Activated CD4-positive, alpha-beta memory T cell treated with anti-CD3 and anti-CD28 coated beads, Interleukin-2, amount 10 ng/mL, durations not matched to agents 7 days and 5 days (primary cell): ENCODE measurements at regions not wholly inside any gene's neighbourhood (a gene's known extent, or its start where the extent isn't known, plus 50 kb on each side); places are given as distances from the start of the nearest gene placed in this dataset.

Experiments
- CTCF ChIA-PET: fragments of 350-600 bp; sonication (Branson Sonifier 250); formaldehyde crosslinking; loops from one replicate; lab custom pipeline; 2021; ENCODE audit warnings: antibody characterized with exemption, inconsistent platforms; lab: Charles Lee
- POLR2A ChIA-PET: fragments of 350-600 bp; sonication (Branson Sonifier 250); formaldehyde crosslinking; loops from one replicate; lab custom pipeline; 2021; ENCODE audit warnings: antibody characterized with exemption; lab: Charles Lee
- DNase-seq: peaks from one replicate; pipeline ENCODE4 v3.0.0-alpha.2; 2020
- H3K27ac Mint-ChIP-seq: one replicate; pipeline ENCODE4 v1.8.0; 2021; ENCODE audit warnings: mild to moderate bottlenecking, mixed read lengths
- H3K27me3 Mint-ChIP-seq: one replicate; pipeline ENCODE4 v1.8.0; 2021; ENCODE audit warnings: mixed read lengths
- H3K36me3 Mint-ChIP-seq: one replicate; pipeline ENCODE4 v1.8.0; 2021; ENCODE audit warnings: low read depth, mixed read lengths
- H3K4me1 Mint-ChIP-seq: one replicate; pipeline ENCODE4 v1.8.0; 2021; ENCODE audit warnings: mixed read lengths
- H3K4me3 Mint-ChIP-seq: one replicate; pipeline ENCODE4 v1.8.0; 2021; ENCODE audit warnings: mild to moderate bottlenecking, mixed read lengths
- H3K9me3 Mint-ChIP-seq: one replicate; pipeline ENCODE4 v1.8.0; 2021; ENCODE audit warnings: mixed read lengths

DNA sequence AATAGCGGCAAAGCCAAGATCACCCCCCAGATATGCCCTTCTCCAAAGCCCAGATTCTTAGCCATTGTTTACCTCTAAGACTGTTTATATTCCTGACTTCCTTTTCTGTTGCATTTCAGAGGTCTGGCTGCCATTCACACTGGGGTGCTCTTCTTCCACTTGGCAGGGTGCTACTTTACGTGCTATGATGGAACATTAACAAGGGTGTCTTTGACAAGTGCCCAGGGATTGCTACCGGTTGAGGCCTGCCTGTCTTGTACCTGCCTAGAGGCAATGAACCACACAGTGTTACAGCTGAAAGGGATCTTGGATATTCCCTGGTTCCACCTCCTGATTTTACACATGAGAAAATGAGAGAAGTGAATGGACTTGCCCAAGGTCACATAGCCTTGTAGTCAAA lies 352.1 kb upstream of the KIF2A start:
- Mint-ChIP-seq H3K27me3 (no peaks in the 10 kb centered on the region), H3K9me3 (no peaks in the 10 kb centered on the region), H3K4me3 (no peak overlapping the region), H3K4me1 (no peaks in the 10 kb centered on the region), H3K27ac (no peak overlapping the region), H3K36me3 (no peaks in the 10 kb centered on the region)
- no peak for DNase-seq
- ChIA-PET POLR2A (no interaction called here), CTCF (no interaction called here)

DNA sequence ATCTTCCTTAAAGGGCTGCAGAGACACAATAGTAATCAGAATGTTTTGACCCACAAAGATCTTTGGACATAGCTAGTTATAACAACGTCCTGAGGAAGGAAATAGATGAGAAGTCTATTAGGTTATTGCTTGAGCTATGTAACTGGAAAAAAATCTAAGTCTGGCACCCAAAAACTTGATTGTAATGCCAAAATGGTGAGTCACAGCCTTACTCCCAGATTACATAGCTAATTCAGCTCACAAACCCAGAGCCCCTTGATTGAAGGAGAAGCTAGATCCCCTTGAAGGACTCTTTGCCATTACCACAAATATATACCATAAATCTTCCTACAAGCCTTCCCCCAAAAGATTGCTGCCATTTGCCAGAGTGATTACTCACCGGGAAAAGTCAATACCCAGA lies 341.8 kb upstream of the KIF2A start:
- Mint-ChIP-seq H3K27me3 (peaks cover 2% of the 10 kb centered on the region), H3K9me3 (no peaks in the 10 kb centered on the region)
- POLR2A ChIA-PET: no interaction called here

DNA sequence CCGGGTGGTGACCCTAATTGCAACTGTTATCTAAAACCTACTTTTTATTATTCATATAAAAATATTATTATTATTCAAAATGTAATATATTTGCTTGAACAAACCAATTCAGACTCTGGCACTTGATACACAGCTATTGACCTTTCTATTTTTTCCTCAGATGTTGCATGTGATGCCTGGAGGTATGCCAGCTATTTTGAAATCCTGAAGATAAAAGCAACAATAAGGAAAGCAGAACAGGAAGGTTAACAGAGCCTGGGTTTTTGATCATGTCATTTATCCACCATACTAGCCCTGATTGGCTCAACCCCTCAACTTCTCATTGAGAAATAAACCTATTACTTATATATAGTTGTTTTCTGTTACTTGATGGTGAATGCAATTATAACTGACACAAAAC lies 340.9 kb upstream of the KIF2A start:
- H3K4me3 Mint-ChIP-seq: no peak overlapping the region
- no peak overlapping the region for H3K27ac Mint-ChIP-seq
- no peak for DNase-seq
- H3K4me1 Mint-ChIP-seq: no peaks in the 10 kb centered on the region
- no peaks in the 10 kb centered on the region for H3K9me3 Mint-ChIP-seq
- POLR2A ChIA-PET: no interaction called here
- no peaks in the 10 kb centered on the region for H3K36me3 Mint-ChIP-seq
- CTCF ChIA-PET: no interaction called here
- peaks cover 2% of the 10 kb centered on the region for H3K27me3 Mint-ChIP-seq

More for the DNA sequence above, 341.8 kb upstream of the KIF2A start:
- CTCF ChIA-PET: no interaction called here
- Mint-ChIP-seq H3K4me3 (no peak overlapping the region), H3K36me3 (no peaks in the 10 kb centered on the region), H3K27ac (no peak overlapping the region), H3K4me1 (no peaks in the 10 kb centered on the region)
- no peak for DNase-seq

GRCh38 chr5:61965490-61965889 lies 340.5 kb upstream of the KIF2A start:
- no peaks in the 10 kb centered on the region for H3K4me1 Mint-ChIP-seq
- H3K27me3 Mint-ChIP-seq: peaks cover 2% of the 10 kb centered on the region
- DNase-seq: no peak
- POLR2A ChIA-PET: no interaction called here
- H3K4me3 Mint-ChIP-seq: no peak overlapping the region
- CTCF ChIA-PET: no interaction called here
- no peak overlapping the region for H3K27ac Mint-ChIP-seq
- no peaks in the 10 kb centered on the region for H3K9me3 Mint-ChIP-seq
- H3K36me3 Mint-ChIP-seq: no peaks in the 10 kb centered on the region

GRCh38 chr5:61966296-61966955 lies 339.6 kb upstream of the KIF2A start:
- DNase-seq: no peak
- no peaks in the 10 kb centered on the region for H3K36me3 Mint-ChIP-seq
- no peaks in the 10 kb centered on the region for H3K9me3 Mint-ChIP-seq
- H3K4me3 Mint-ChIP-seq: no peak overlapping the region
- no peaks in the 10 kb centered on the region for H3K4me1 Mint-ChIP-seq
- POLR2A ChIA-PET: no interaction called here
- H3K27me3 Mint-ChIP-seq: peaks cover 2% of the 10 kb centered on the region
- H3K27ac Mint-ChIP-seq: no peak overlapping the region
- CTCF ChIA-PET: no interaction called here

DNA sequence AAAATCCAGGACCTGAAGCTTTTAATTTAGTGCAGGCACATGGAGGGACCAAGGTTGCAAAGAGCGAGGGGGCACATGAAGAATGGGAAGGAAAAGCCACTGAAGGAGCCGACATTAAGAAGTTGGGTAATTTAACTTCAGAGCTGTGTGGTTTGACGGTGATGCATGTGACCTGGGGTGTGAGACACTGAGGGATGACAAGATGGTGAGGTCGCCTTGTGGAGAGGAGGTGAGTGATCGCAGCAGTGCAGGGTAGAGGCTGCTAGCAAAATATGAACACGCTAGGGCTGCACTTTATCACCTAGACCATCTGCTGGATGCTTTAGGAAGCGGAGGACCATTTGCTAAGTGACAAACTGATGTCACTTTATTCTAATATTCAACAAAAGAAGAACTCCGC lies 339.0 kb upstream of the KIF2A start:
- no peak overlapping the region for H3K4me3 Mint-ChIP-seq
- DNase-seq: no peak
- H3K9me3 Mint-ChIP-seq: no peaks in the 10 kb centered on the region
- ChIA-PET CTCF (no interaction called here), POLR2A (no interaction called here)
- no peaks in the 10 kb centered on the region for H3K4me1 Mint-ChIP-seq
- no peaks in the 10 kb centered on the region for H3K36me3 Mint-ChIP-seq
- peaks cover 2% of the 10 kb centered on the region for H3K27me3 Mint-ChIP-seq
- H3K27ac Mint-ChIP-seq: no peak overlapping the region

GRCh38 chr5:61967681-61968080 lies 338.3 kb upstream of the KIF2A start:
- Mint-ChIP-seq H3K9me3 (no peaks in the 10 kb centered on the region), H3K4me1 (no peaks in the 10 kb centered on the region), H3K4me3 (no peak overlapping the region), H3K27me3 (peaks cover 2% of the 10 kb centered on the region), H3K36me3 (no peaks in the 10 kb centered on the region), H3K27ac (no peak overlapping the region)
- ChIA-PET CTCF (interaction anchor here (0.6 kb wide), 1 partner anchor 892 kb away, joined by 3 read pairs; no protein-coding TSS in a partner anchor), POLR2A (no interaction called here)
- no peak for DNase-seq

DNA sequence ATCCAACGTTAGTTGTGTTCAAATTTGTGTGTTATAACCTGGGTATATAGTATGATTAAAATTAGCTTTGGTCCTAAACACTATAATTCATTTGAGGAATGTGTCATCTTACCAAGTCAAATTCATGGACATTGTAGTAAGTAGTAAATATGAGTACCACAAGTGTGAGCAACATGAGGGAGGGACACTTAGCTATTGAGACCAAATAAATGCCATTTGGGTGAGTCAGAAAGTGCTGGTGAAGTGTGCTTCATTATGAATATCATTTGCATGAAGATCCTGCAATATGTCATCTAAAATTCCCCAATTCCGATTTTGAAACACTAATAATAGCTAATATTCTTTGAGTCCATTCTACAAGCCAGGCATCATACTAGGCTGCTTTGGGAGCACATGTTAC lies 336.7 kb upstream of the KIF2A start:
- H3K36me3 Mint-ChIP-seq: no peaks in the 10 kb centered on the region
- no peaks in the 10 kb centered on the region for H3K4me1 Mint-ChIP-seq
- POLR2A ChIA-PET: no interaction called here

DNA sequence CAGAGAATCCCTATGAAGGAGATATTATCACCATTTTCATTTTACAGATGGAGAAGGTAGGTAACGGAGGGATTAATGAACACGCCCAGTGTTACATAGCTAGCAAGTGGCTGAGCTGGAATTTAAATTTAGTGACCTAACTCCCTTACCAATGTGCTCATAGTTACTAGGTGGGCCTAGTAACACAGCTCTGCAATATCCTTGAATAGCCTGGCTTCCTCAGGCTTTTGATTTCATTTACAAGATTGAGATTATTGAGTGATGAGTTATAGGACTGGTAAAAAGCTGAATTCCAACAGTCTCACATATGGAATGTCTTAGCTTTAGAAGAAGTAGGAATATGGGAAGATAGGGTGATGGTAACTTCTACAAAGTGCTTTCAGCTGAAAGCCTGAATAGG lies 336.3 kb upstream of the KIF2A start:
- H3K4me1 Mint-ChIP-seq: no peaks in the 10 kb centered on the region
- POLR2A ChIA-PET: no interaction called here
- H3K27ac Mint-ChIP-seq: no peak overlapping the region
- no peak for DNase-seq
- no peaks in the 10 kb centered on the region for H3K9me3 Mint-ChIP-seq
- no peaks in the 10 kb centered on the region for H3K36me3 Mint-ChIP-seq
- peaks cover 2% of the 10 kb centered on the region for H3K27me3 Mint-ChIP-seq
- H3K4me3 Mint-ChIP-seq: no peak overlapping the region
- CTCF ChIA-PET: no interaction called here

More for the DNA sequence above, 336.7 kb upstream of the KIF2A start:
- Mint-ChIP-seq H3K27me3 (peaks cover 2% of the 10 kb centered on the region), H3K4me3 (no peak overlapping the region), H3K27ac (no peak overlapping the region), H3K9me3 (no peaks in the 10 kb centered on the region)
- no peak for DNase-seq
- CTCF ChIA-PET: no interaction called here

- Mint-ChIP-seq H3K9me3 (no peaks in the 10 kb centered on the region), H3K36me3 (no peaks in the 10 kb centered on the region), H3K27me3 (peaks cover 2% of the 10 kb centered on the region), H3K4me3 (no peak overlapping the region), H3K4me1 (no peaks in the 10 kb centered on the region), H3K27ac (no peak overlapping the region)
- no peak for DNase-seq
- ChIA-PET CTCF (no interaction called here), POLR2A (no interaction called here)
Observed at GRCh38 chr5:61970218-61970617, 335.8 kb upstream of the KIF2A start.

DNA sequence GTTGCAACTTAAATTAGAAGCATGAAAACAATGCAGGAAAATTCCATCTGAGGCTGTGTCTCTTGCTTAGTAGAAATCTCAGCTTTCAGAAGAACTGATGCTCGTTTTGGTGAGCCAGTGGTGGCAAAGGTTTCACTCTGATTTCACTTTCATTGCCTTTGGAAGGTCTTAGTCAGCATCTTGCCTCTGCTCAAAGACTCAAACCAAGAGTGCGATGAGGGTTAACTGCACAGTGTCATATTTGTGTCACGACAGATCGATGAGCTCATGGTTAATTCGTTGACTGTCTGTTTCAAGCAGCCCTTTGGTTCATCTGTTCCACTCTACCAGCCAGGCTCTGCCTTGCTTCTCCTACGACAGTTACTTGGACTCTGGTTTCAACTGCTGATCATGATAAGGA lies 331.3 kb upstream of the KIF2A start:
- DNase-seq: no peak
- no peak overlapping the region for H3K4me3 Mint-ChIP-seq

DNA sequence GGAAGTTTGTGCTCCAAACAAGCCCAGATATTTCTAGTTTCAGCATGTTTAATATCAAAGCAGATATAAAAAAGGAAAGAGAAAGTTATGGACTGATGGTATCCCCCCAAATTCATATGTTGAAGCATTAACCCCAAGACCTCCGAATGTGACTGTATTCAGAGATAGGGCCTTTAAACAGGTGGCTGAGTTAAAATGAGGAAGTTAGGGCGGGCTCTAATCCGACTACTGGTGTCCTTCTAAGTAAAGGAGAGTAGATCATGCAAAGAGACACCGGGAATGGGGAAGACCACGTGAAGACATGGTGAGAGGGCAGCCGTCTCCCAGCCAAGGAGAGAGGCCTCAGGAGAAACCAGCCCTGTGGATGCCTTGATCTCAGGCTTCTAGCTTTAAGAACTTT lies 324.1 kb upstream of the KIF2A start:
- no peak overlapping the region for H3K4me3 Mint-ChIP-seq

More for the DNA sequence above, 331.3 kb upstream of the KIF2A start:
- ChIA-PET POLR2A (no interaction called here), CTCF (no interaction called here)
- Mint-ChIP-seq H3K4me1 (no peaks in the 10 kb centered on the region), H3K27ac (no peak overlapping the region), H3K27me3 (no peaks in the 10 kb centered on the region), H3K9me3 (no peaks in the 10 kb centered on the region), H3K36me3 (no peaks in the 10 kb centered on the region)

GRCh38 chr5:61991430-61991829 lies 314.6 kb upstream of the KIF2A start:
- no peaks in the 10 kb centered on the region for H3K9me3 Mint-ChIP-seq
- no peaks in the 10 kb centered on the region for H3K36me3 Mint-ChIP-seq
- no peaks in the 10 kb centered on the region for H3K4me1 Mint-ChIP-seq
- POLR2A ChIA-PET: no interaction called here
- CTCF ChIA-PET: no interaction called here
- no peak for DNase-seq
- no peak overlapping the region for H3K27ac Mint-ChIP-seq
- H3K27me3 Mint-ChIP-seq: no peaks in the 10 kb centered on the region
- no peak overlapping the region for H3K4me3 Mint-ChIP-seq

More for the DNA sequence above, 324.1 kb upstream of the KIF2A start:
- no peak for DNase-seq
- Mint-ChIP-seq H3K9me3 (peaks cover 3% of the 10 kb centered on the region), H3K27ac (no peak overlapping the region), H3K36me3 (no peaks in the 10 kb centered on the region), H3K4me1 (no peaks in the 10 kb centered on the region), H3K27me3 (no peaks in the 10 kb centered on the region)
- CTCF ChIA-PET: no interaction called here
- POLR2A ChIA-PET: no interaction called here

DNA sequence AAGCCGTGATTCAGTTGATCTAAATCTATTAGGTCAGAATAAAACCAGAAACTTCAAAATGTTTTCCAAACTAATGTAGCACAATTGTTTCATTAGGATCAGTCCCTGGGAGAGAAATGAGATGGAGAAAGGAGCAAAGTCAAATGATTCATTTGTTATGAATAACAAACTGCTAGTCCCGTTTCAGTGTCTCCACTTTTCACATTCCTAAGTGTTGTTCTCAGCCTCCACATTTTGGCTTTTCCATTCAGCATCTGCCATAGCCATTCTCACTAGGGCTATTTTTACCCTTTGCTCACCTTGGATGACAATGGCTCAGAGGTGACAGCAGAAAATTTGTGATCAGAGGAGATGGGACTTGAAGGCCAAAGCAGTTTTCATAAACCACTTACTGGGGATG lies 314.1 kb upstream of the KIF2A start:
- Mint-ChIP-seq H3K36me3 (no peaks in the 10 kb centered on the region), H3K9me3 (no peaks in the 10 kb centered on the region), H3K27ac (no peak overlapping the region), H3K4me1 (no peaks in the 10 kb centered on the region), H3K27me3 (no peaks in the 10 kb centered on the region), H3K4me3 (no peak overlapping the region)
- POLR2A ChIA-PET: no interaction called here
- DNase-seq: no peak
- CTCF ChIA-PET: no interaction called here
